ENCODE measurements at regions not wholly inside any gene's neighbourhood (a gene's known extent, or its start where the extent isn't known, plus 50 kb on each side); places are given as distances from the start of the nearest gene placed in this dataset.
"Not testable (repeated sequence)": the region's sequence is repeated elsewhere in the genome, so short reads cannot be mapped to it uniquely, and the experiment has no call there.

GRCh38 chr10:108567899-108568752, 1355.2 kb downstream of the XPNPEP1 start:
- TF ChIP-seq SPI1 (IDR thresholded peaks at IDR 0.05; ENCODE audit: low read depth, low read length) = no peak
- no peak for TF ChIP-seq TAF1 (IDR thresholded peaks at IDR 0.05; ENCODE audit: low read depth, low read length)
- TF ChIP-seq POLR2AphosphoS5 (IDR thresholded peaks at IDR 0.05; ENCODE audit: low read depth, low read length) = no peak
- TF ChIP-seq PAX5 (IDR thresholded peaks at IDR 0.05; ENCODE audit: insufficient read depth, low read length, severe bottlenecking) = no peak
- no peak for TF ChIP-seq POU2F2 (IDR thresholded peaks at IDR 0.05; ENCODE audit: low read depth, low read length)
- no peak for DNase-seq (ENCODE audit: insufficient read length, low spot score)
- peak; percentile 40 for FAIRE-seq

GRCh38 chr10:108566316-108567107, 1356.8 kb downstream of the XPNPEP1 start:
- TF ChIP-seq TAF1 (IDR thresholded peaks at IDR 0.05; ENCODE audit: low read depth, low read length) = no peak
- no peak for TF ChIP-seq PAX5 (IDR thresholded peaks at IDR 0.05; ENCODE audit: insufficient read depth, low read length, severe bottlenecking)
- no peak for TF ChIP-seq SPI1 (IDR thresholded peaks at IDR 0.05; ENCODE audit: low read depth, low read length)
- TF ChIP-seq POU2F2 (IDR thresholded peaks at IDR 0.05; ENCODE audit: low read depth, low read length) = no peak
- no peak for TF ChIP-seq POLR2AphosphoS5 (IDR thresholded peaks at IDR 0.05; ENCODE audit: low read depth, low read length)
- no peak for TF ChIP-seq POLR2A (IDR thresholded peaks at IDR 0.05; ENCODE audit: low read depth, low read length)
- FAIRE-seq = no peak

GRCh38 chr10:108562105-108562504, 1361.2 kb downstream of the XPNPEP1 start:
- no peak for FAIRE-seq

More at GRCh38 chr10:108566316-108567107, 1356.8 kb downstream of the XPNPEP1 start:
- DNase-seq (ENCODE audit: insufficient read length, low spot score) = no peak

GRCh38 chr10:108561649-108562048, 1361.7 kb downstream of the XPNPEP1 start:
- TF ChIP-seq POLR2AphosphoS5 (IDR thresholded peaks at IDR 0.05; ENCODE audit: low read depth, low read length) (no peak), SPI1 (IDR thresholded peaks at IDR 0.05; ENCODE audit: low read depth, low read length) (no peak), POLR2A (IDR thresholded peaks at IDR 0.05; ENCODE audit: low read depth, low read length) (no peak), TAF1 (IDR thresholded peaks at IDR 0.05; ENCODE audit: low read depth, low read length) (no peak), POU2F2 (IDR thresholded peaks at IDR 0.05; ENCODE audit: low read depth, low read length) (no peak), PAX5 (IDR thresholded peaks at IDR 0.05; ENCODE audit: insufficient read depth, low read length, severe bottlenecking) (no peak)
- no peak for DNase-seq (ENCODE audit: insufficient read length, low spot score)
- FAIRE-seq = peak; percentile 38

More at GRCh38 chr10:108562105-108562504, 1361.2 kb downstream of the XPNPEP1 start:
- DNase-seq (ENCODE audit: insufficient read length, low spot score) = no peak
- TF ChIP-seq TAF1 (IDR thresholded peaks at IDR 0.05; ENCODE audit: low read depth, low read length) (no peak), SPI1 (IDR thresholded peaks at IDR 0.05; ENCODE audit: low read depth, low read length) (no peak), PAX5 (IDR thresholded peaks at IDR 0.05; ENCODE audit: insufficient read depth, low read length, severe bottlenecking) (no peak), POLR2A (IDR thresholded peaks at IDR 0.05; ENCODE audit: low read depth, low read length) (no peak), POLR2AphosphoS5 (IDR thresholded peaks at IDR 0.05; ENCODE audit: low read depth, low read length) (no peak), POU2F2 (IDR thresholded peaks at IDR 0.05; ENCODE audit: low read depth, low read length) (no peak)

- FAIRE-seq (no peak), DNase-seq (ENCODE audit: insufficient read length, low spot score) (no peak)
- TF ChIP-seq TAF1 (IDR thresholded peaks at IDR 0.05; ENCODE audit: low read depth, low read length) (no peak), POLR2A (IDR thresholded peaks at IDR 0.05; ENCODE audit: low read depth, low read length) (no peak), POLR2AphosphoS5 (IDR thresholded peaks at IDR 0.05; ENCODE audit: low read depth, low read length) (no peak), PAX5 (IDR thresholded peaks at IDR 0.05; ENCODE audit: insufficient read depth, low read length, severe bottlenecking) (no peak), SPI1 (IDR thresholded peaks at IDR 0.05; ENCODE audit: low read depth, low read length) (no peak), POU2F2 (IDR thresholded peaks at IDR 0.05; ENCODE audit: low read depth, low read length) (no peak)
Measured at GRCh38 chr10:108560488-108560887, 1362.8 kb downstream of the XPNPEP1 start.

GRCh38 chr10:108556186-108556585, 1367.1 kb downstream of the XPNPEP1 start:
- FAIRE-seq = no peak
- no peak for TF ChIP-seq POLR2A (IDR thresholded peaks at IDR 0.05; ENCODE audit: low read depth, low read length)
- TF ChIP-seq POU2F2 (IDR thresholded peaks at IDR 0.05; ENCODE audit: low read depth, low read length) = no peak
- no peak for TF ChIP-seq SPI1 (IDR thresholded peaks at IDR 0.05; ENCODE audit: low read depth, low read length)
- no peak for TF ChIP-seq TAF1 (IDR thresholded peaks at IDR 0.05; ENCODE audit: low read depth, low read length)
- no peak for TF ChIP-seq POLR2AphosphoS5 (IDR thresholded peaks at IDR 0.05; ENCODE audit: low read depth, low read length)
- no peak for TF ChIP-seq PAX5 (IDR thresholded peaks at IDR 0.05; ENCODE audit: insufficient read depth, low read length, severe bottlenecking)
- no peak for DNase-seq (ENCODE audit: insufficient read length, low spot score)

GRCh38 chr10:108545921-108546320, 1377.4 kb downstream of the XPNPEP1 start:
- FAIRE-seq (no peak), DNase-seq (ENCODE audit: insufficient read length, low spot score) (no peak)
- TF ChIP-seq SPI1 (IDR thresholded peaks at IDR 0.05; ENCODE audit: low read depth, low read length) (0 out of 2 replicates have a peak, but pooled peaks have one; percentile 8), TAF1 (IDR thresholded peaks at IDR 0.05; ENCODE audit: low read depth, low read length) (no peak)

GRCh38 chr10:108544500-108545120, 1378.7 kb downstream of the XPNPEP1 start:
- peak; percentile 91 for FAIRE-seq
- no peak for DNase-seq (ENCODE audit: insufficient read length, low spot score)

GRCh38 chr10:108533551-108533950, 1369.0 kb upstream of the SORCS1 start:
- DNase-seq (ENCODE audit: insufficient read length, low spot score); FAIRE-seq: not testable (repeated sequence)

More at GRCh38 chr10:108544500-108545120, 1378.7 kb downstream of the XPNPEP1 start:
- TF ChIP-seq SPI1 (IDR thresholded peaks at IDR 0.05; ENCODE audit: low read depth, low read length) (no peak), TAF1 (IDR thresholded peaks at IDR 0.05; ENCODE audit: low read depth, low read length) (no peak), PAX5 (IDR thresholded peaks at IDR 0.05; ENCODE audit: insufficient read depth, low read length, severe bottlenecking) (no peak), POU2F2 (IDR thresholded peaks at IDR 0.05; ENCODE audit: low read depth, low read length) (no peak), POLR2AphosphoS5 (IDR thresholded peaks at IDR 0.05; ENCODE audit: low read depth, low read length) (no peak), POLR2A (IDR thresholded peaks at IDR 0.05; ENCODE audit: low read depth, low read length) (no peak)
